Keratinocyte (primary cell): ENCODE measurements at regions not wholly inside any gene's neighbourhood (a gene's known extent, or its start where the extent isn't known, plus 50 kb on each side); places are given as distances from the start of the nearest gene placed in this dataset.

Experiments used
- DNase-seq: peaks from one replicate; pipeline ENCODE4 v3.0.0-alpha.2; 2011; ENCODE audit warnings: low read depth, missing footprints, low spot score
- FAIRE-seq: peaks from 2 replicates; lab custom pipeline; 2011; peaks lifted over from hg19 to GRCh38; lab: Jason Lieb, UNC
- H2AFZ ChIP-seq: 2 replicates; pipeline ENCODE4 v1.6.0; 2012; ENCODE audit warnings: low read length, control low read depth, inconsistent platforms; ENCODE audit not compliant: control insufficient read depth
- H3K27ac ChIP-seq: 2 replicates; pipeline ENCODE4 v1.5.1; 2011; ENCODE audit warnings: low read length; ENCODE audit not compliant: control insufficient read depth, insufficient read depth
- H3K27me3 ChIP-seq: 3 replicates; pipeline ENCODE4 v1.6.0; 2011; ENCODE audit warnings: low read length; ENCODE audit not compliant: control insufficient read depth, insufficient read depth; ENCODE audit errors: extremely low read depth
- H3K36me3 ChIP-seq, 2 experiments: 2 replicates in 1 of 2; 3 replicates in 1 of 2; pipeline ENCODE4 v1.5.1; 2011; ENCODE audit warnings: low read length in 2 of 2, mild to moderate bottlenecking in 1 of 2; ENCODE audit not compliant: control insufficient read depth in 2 of 2, insufficient read depth in 2 of 2; ENCODE audit errors: extremely low read depth in 1 of 2
- H3K4me1 ChIP-seq: 3 replicates; pipeline ENCODE4 v1.5.1; 2011; ENCODE audit warnings: low read length; ENCODE audit not compliant: control insufficient read depth, insufficient read depth; ENCODE audit errors: extremely low read depth
- H3K4me2 ChIP-seq: 3 replicates; pipeline ENCODE4 v1.6.0; 2011; ENCODE audit warnings: low read depth, low read length; ENCODE audit not compliant: control insufficient read depth, insufficient read depth; ENCODE audit errors: extremely low read depth
- H3K4me3 ChIP-seq, 3 experiments: fragments of 200-600 bp in 1 of 3; sonication (generic) in 1 of 3; 2 replicates in 2 of 3; 3 replicates in 1 of 3; pipeline ENCODE4 v1.5.1; 2011 to 2016; ENCODE audit warnings: low read length in 3 of 3, mild to moderate bottlenecking in 3 of 3, control low read depth in 2 of 3, inconsistent platforms in 1 of 3, low read depth in 1 of 3, mixed read lengths in 1 of 3, mixed run types in 1 of 3, moderate library complexity in 1 of 3; ENCODE audit not compliant: control insufficient read depth in 2 of 3, insufficient read depth in 2 of 3; ENCODE audit errors: extremely low read depth in 1 of 3
- H3K79me2 ChIP-seq: 2 replicates; pipeline ENCODE4 v1.6.0; 2012; ENCODE audit warnings: low read length; ENCODE audit not compliant: control insufficient read depth, insufficient read depth
- H3K9ac ChIP-seq: 3 replicates; pipeline ENCODE4 v1.6.0; 2011; ENCODE audit warnings: low read length; ENCODE audit not compliant: control insufficient read depth, insufficient read depth; ENCODE audit errors: extremely low read depth
- H3K9me1 ChIP-seq: 3 replicates; pipeline ENCODE4 v1.6.0; 2011; ENCODE audit warnings: low read length; ENCODE audit not compliant: control insufficient read depth, insufficient read depth; ENCODE audit errors: extremely low read depth
- H3K9me3 ChIP-seq: 2 replicates; pipeline ENCODE4 v1.5.1; 2012; ENCODE audit warnings: low read depth, low read length; ENCODE audit not compliant: control insufficient read depth
- H4K20me1 ChIP-seq: 3 replicates; pipeline ENCODE4 v1.6.0; 2011; ENCODE audit warnings: low read length; ENCODE audit not compliant: control insufficient read depth, insufficient read depth; ENCODE audit errors: extremely low read depth
- CTCF ChIP-seq, 3 experiments: IDR thresholded peaks in 1 of 3; conservative IDR thresholded peaks in 1 of 3; optimal IDR thresholded peaks in 1 of 3; 2 replicates in 2 of 3; 3 replicates in 1 of 3; pipeline versions ENCODE3 to v1.5.1; 2011; ENCODE audit warnings: low read length in 3 of 3, mild to moderate bottlenecking in 3 of 3, moderate library complexity in 2 of 3, control low read depth in 1 of 3, inconsistent platforms in 1 of 3; ENCODE audit not compliant: insufficient read depth in 2 of 3; ENCODE audit errors: extremely low read depth in 1 of 3
- EZH2 ChIP-seq: IDR thresholded peaks from one replicate; pipeline ENCODE4 v1.6.1; 2012; ENCODE audit warnings: inconsistent platforms, mild to moderate bottlenecking, low read length, moderate library complexity
- dilution Hi-C: fragments of 300-500 bp; cut with MboI; formaldehyde crosslinking; loops from one replicate; pipeline ENCODE4 v1.7.0; 2020; ENCODE audit warnings: low sequenced_read_pairs; ENCODE audit not compliant: extremely low pct_ligation_motif_present

DNA sequence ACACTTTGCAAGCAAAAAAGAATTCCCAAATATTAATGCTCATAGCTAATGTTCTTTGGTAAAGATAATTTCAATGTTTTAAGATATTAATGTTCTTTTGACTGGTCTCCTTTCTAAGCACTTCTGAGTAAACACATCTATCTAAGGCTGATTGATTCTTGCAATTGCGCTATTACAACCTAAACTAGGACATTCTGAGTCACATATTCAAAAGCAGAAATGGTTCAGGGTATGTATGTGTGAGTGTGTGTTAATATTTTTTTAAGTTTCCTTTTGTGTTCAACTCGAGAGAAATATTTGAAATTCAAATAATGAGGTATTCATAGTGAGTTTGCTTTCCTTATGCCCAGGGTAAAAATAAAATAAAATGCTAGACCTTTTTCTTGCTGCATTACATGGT is 203.6 kb upstream of the GRIK3 start:
- Histone ChIP-seq H3K27me3 (no peaks in the 10 kb centered on the region), H2AFZ (no peak overlapping the region), H3K9ac (no peak overlapping the region), H4K20me1 (no peaks in the 10 kb centered on the region), H3K4me1 (no peaks in the 10 kb centered on the region), H3K9me3 (no peaks in the 10 kb centered on the region), H3K4me2 (no peak overlapping the region), H3K4me3 (no peak overlapping the region), H3K9me1 (no peaks in the 10 kb centered on the region), H3K36me3 (no peaks in the 10 kb centered on the region), H3K79me2 (no peaks in the 10 kb centered on the region), H3K27ac (no peak overlapping the region)
- no peak for FAIRE-seq
- no peak for DNase-seq
- TF ChIP-seq CTCF (optimal IDR thresholded peaks at IDR 0.05 in 1 of 3, IDR thresholded peaks at IDR 0.05 in 1 of 3, conservative IDR thresholded peaks at IDR 0.05 in 1 of 3; ENCODE audit: extremely low read depth in 1 of 3, insufficient read depth in 2 of 3, low read length in 3 of 3) (no peak), EZH2 (no peak)
- dilution Hi-C loops: no loop called here

DNA sequence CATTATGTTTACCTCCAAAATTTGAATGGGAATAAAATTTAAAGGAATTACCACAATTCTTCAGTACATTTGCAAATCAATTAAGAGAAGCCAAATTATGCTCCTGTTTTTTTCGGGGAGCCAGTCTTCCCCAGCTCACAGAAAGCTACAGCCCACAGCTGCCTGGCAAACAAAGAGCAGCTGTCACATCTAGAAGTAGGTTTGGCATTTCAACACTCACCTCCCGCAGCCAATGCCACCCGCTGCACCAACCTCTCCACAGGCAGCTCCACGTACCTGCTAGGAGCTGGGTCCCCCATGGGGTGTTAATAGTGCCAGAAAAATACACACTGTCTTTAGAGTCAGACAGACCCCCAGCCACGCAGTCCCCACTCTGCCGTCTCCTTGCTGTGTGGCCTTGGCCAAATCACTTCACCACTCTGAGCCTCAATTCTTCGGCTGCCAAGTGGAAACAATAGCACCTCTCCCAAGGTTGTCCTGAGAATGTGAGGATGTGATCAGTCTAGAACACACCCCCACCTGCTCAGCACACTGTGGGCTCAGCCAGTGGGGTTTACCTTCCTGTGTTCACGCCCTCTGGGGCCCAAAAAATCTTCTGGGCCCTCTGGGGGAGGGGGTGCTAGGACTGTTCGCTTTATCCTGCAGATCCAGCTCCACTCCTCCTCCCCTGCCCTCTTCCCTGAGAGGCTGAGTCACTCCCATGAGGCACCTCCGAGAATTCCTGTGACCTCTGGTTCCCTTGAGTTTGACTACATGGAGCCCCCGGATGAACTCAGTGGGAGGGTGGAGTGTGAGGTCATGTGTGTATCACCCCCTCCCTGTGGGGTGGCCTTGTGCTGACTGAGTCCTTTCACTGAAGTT is 204.3 kb upstream of the GRIK3 start:
- Histone ChIP-seq H3K79me2 (no peaks in the 10 kb centered on the region), H3K9me1 (no peaks in the 10 kb centered on the region), H3K4me1 (no peaks in the 10 kb centered on the region), H3K27me3 (no peaks in the 10 kb centered on the region), H4K20me1 (no peaks in the 10 kb centered on the region), H3K4me2 (no peak overlapping the region), H2AFZ (no peak overlapping the region), H3K9ac (no peak overlapping the region), H3K27ac (no peak overlapping the region), H3K9me3 (no peaks in the 10 kb centered on the region), H3K36me3 (no peaks in the 10 kb centered on the region), H3K4me3 (no peak overlapping the region)
- TF ChIP-seq EZH2 (no peak), CTCF (optimal IDR thresholded peaks at IDR 0.05 in 1 of 3, IDR thresholded peaks at IDR 0.05 in 1 of 3, conservative IDR thresholded peaks at IDR 0.05 in 1 of 3; ENCODE audit: extremely low read depth in 1 of 3, insufficient read depth in 2 of 3, low read length in 3 of 3) (no peak)
- FAIRE-seq: no peak
- no peak for DNase-seq
- dilution Hi-C loops: no loop called here
